Stimulated activated CD8-positive, alpha-beta memory T cell treated with anti-CD3 and anti-CD28 coated beads, Interleukin-7, amount 100 ng/mL, for 4 hours (primary cell): ENCODE measurements at regions not wholly inside any gene's neighbourhood (a gene's known extent, or its start where the extent isn't known, plus 50 kb on each side); places are given as distances from the start of the nearest gene placed in this dataset.

Experiments used
- DNase-seq, 2 donors: peaks; one replicate each; pipeline ENCODE4 v3.0.0-alpha.2; 2020; ENCODE audit warnings: low read depth in 2 of 2

- DNase-seq = no peak
Observed at GRCh38 chr4:26104056-26104685, 190.2 kb downstream of the SMIM20 start.

- DNase-seq = no peak
Observed at GRCh38 chr4:26105337-26105736, 191.3 kb downstream of the SMIM20 start.

GRCh38 chr4:26105815-26106699 is 192.0 kb downstream of the SMIM20 start:
- no peak for DNase-seq

GRCh38 chr4:26106776-26107175 is 192.8 kb downstream of the SMIM20 start:
- no peak for DNase-seq

GRCh38 chr4:26108054-26108453 is 194.0 kb downstream of the SMIM20 start:
- DNase-seq = no peak

- DNase-seq = no peak
Observed at GRCh38 chr4:26110493-26110892, 196.5 kb downstream of the SMIM20 start.

- DNase-seq = no peak
Observed at GRCh38 chr4:26113339-26113940, 199.4 kb downstream of the SMIM20 start.

GRCh38 chr4:26116057-26116456 is 202.0 kb downstream of the SMIM20 start:
- DNase-seq = no peak

GRCh38 chr4:26120098-26120825 is 200.6 kb upstream of the RBPJ start:
- no peak for DNase-seq

- DNase-seq = no peak
Observed at GRCh38 chr4:26122690-26123089, 198.1 kb upstream of the RBPJ start.

GRCh38 chr4:26124753-26125321 is 196.0 kb upstream of the RBPJ start:
- no peak for DNase-seq

- no peak for DNase-seq
Observed at GRCh38 chr4:26126143-26126718, 194.6 kb upstream of the RBPJ start.

- no peak for DNase-seq
Observed at GRCh38 chr4:26126994-26127393, 193.8 kb upstream of the RBPJ start.

GRCh38 chr4:26127851-26128337 is 192.9 kb upstream of the RBPJ start:
- no peak for DNase-seq

- DNase-seq = no peak
Observed at GRCh38 chr4:26130173-26130572, 190.6 kb upstream of the RBPJ start.

- no peak for DNase-seq
Observed at GRCh38 chr4:26130841-26131432, 189.9 kb upstream of the RBPJ start.

- DNase-seq = peak; percentile 12 to 31
Observed at GRCh38 chr4:26131711-26132110, 189.1 kb upstream of the RBPJ start.

- DNase-seq = no peak
Observed at GRCh38 chr4:26132858-26133257, 188.0 kb upstream of the RBPJ start.

- no peak for DNase-seq
Observed at GRCh38 chr4:26133840-26134239, 187.0 kb upstream of the RBPJ start.

GRCh38 chr4:26135331-26135730 is 185.5 kb upstream of the RBPJ start:
- no peak for DNase-seq

- no peak for DNase-seq
Observed at GRCh38 chr4:26136615-26137014, 184.2 kb upstream of the RBPJ start.
